RPMI8226 (cell line): ENCODE measurements at regions not wholly inside any gene's neighbourhood (a gene's known extent, or its start where the extent isn't known, plus 50 kb on each side); places are given as distances from the start of the nearest gene placed in this dataset.
"Not testable (repeated sequence)": the region's sequence is repeated elsewhere in the genome, so short reads cannot be mapped to it uniquely, and the experiment has no call there.

Experiments used
- DNase-seq: peaks from one replicate; pipeline ENCODE4 v3.0.0-alpha.2; 2015

DNA sequence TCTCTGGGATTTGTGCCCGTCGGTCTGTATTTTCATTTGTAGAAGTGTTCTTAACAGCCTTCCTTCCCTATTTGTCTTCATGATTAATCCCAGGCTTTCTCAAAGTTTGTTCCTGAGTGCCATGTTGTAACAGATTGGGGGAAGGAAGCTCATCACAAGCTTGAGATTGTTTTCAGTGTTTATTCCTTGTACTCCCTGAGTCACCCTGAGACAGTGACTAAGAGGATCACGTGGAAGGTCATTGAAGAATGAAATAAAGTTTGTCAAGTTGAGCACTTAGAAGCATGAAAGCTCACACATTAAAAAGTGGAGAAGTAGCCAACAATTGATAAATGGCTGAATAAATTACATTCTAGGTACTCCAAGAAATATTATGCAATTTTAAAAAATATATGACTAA is 153.5 kb upstream of the FAM241A start:
- DNase-seq: no peak

DNA sequence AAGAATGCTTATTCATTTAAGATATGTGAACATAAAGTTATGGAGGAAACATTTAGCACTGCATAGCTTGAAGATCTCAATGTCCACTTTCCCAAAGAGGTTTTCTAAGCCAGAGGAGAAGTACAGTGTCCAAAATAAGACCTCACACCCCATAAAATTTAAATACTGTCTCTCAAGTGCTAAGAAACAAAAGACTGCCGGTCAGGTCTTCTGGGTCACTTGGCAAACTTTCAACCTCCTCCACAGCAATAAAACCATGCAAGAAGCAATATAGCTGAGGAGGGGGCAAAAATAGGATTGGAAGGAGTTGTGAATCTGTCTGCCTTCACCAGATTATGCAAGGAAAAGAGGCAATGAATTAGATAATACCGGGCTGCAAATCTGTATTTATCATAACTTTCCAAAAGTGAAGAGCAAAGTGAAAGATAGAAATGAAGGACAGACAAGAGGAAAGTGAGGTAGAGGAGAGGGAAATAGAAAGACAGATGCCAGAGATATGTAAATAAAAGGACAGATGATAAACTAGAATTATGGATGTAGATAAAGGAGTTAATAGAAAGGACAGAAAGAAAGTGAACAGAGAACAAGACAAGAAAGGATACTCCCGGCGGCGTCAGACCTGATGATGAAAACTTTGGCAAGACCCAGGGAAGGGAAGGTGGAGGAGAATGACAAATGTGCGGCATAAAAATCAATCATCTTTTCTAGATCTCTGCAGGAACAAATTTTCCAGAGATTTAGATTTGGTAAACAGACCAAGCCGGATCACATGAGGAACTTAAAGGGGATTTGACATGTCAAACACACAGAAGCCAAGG is 152.7 kb upstream of the FAM241A start:
- no peak for DNase-seq

DNA sequence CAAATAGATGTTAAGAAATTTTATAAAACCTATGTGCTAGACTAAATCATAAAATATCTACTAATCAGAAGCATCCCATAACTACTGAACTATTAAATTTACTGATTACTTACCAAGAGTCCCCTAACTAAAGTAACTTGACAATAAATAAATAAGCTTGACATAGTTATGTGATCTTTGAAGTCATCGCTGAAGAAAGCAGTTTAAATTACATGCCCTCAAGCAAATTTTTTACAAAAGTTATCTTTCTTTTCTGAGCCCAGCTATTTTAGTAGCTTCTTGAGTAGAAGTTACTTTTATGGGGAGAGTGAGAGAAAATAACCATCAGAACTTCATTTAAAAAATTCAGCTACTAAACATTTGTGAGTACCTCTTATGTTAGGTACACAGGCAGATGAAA is 150.9 kb upstream of the FAM241A start:
- DNase-seq: no peak

DNA sequence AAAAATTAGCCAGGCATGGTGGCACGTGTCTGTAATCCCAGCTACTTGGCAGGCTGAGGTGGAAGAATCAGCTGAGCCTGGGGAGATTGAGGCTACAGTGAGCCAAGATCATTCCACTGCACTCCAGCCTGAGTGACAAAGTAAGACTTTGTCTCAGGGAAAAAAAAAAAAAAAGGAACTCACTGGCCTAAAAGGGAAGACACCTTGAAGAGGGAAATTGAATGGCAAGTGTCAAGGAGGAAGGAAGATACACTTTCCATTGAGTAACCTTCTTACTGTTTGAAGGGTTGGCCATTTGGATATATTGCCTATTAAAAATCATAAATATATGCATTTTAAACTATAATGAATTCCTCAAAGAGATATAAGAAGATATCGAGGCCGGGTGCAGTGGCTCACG is 147.5 kb upstream of the FAM241A start:
- DNase-seq: no peak

DNA sequence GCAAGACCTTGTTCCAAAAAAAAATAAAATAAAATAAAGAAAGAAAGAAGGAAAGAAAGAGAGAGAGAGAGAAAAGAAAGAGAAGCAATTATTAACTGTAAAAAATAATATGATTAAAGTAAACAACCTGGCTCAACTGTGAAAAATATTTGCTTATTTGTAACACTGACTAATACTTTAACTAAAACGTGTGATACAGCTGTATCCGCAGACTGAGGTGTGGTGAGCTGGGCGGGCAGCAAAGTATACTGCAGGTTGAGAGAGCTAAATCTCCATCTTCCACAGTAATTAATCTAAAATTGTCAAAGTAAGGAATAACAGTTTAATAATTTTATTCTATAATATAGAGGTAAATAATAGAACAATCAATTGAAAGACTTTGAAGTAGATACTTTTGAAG is 145.5 kb upstream of the FAM241A start:
- DNase-seq: no peak

DNA sequence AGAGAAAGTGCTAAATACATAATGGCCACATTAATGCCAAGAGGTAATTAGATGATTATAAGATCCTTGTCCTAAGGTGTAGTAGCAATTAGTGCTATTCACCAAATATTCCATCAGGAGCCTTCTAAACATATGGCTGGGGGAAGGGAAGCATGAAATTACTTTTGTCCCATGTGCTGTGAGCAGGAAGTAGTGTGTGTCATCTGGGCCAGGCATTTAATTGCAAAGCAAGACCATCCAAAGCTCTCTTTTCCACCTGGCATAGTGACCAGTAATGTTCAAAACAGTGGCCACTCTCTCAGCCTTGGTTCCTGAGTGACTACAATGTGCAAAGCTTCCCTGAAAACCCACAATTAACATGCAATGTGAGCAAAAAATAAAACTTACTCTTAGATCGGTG is 144.2 kb upstream of the FAM241A start:
- no peak for DNase-seq

DNA sequence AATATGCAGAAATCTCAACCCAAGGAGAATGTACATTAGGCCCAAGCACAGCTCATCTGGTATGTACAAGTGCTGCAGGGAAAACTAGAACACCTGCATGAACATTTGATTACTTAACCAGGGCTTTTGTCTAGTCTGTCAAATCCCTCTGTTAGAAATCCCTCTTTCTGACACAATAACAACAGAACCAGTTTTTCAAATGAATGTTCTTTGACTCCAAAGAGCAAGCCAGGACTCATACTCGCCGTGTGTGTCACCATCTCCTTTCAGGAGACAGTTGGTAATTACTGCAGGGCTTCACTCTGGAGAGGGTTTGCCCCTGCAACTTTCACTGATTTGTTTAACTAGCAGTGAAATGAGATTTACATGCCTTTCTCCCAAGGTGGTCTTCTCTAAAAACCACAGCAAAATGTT is 143.0 kb upstream of the FAM241A start:
- DNase-seq: no peak

DNA sequence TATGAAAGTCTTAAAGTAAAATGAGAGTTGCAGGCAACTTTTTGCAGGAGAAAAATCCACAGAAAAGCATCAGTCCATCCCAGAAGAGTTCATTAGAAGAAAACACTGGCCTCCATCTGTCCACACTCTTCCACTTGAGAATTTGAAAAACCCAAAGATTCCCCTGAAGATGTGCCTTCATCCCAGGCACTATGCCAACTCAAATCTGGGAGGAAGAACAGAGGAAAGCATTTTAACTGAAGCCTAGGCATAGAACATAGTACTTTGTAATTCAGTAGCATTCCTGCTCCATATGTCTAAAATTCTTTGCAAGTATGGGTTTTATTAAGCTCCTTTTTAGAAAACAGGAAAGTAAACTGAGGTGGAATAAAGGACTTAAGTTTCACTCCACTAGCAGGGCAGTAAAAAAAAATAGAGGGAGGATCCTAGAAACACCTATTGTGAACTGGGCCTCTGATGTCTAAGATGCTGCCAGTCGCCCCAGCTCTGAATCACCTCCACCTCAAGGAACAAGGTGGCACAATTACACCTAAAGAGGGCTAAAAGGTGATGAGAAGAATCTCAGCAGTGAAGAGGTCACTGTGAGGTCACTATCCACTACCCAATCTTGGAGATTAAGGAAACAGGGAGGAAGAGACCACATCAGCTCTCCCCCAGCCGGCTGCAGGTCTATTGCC is 141.9 kb upstream of the FAM241A start:
- no peak for DNase-seq

DNA sequence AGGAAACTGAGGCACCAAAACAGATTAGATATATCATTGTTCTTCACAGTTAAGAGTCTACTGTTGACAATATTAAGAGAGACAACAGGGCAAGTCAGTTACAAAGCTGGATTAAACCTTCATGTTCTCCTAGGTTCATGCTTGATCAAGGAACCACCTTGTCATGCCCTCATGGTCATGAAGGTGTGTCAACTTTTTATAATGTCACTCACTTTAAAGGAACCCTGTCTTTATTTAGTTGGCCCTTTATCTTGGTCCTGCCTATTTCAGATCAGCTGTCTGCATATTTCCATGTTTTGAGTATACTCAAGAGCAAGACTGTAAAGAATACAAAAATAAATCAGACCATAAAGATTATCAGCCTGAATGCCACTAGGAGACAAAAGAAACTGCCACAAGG is 140.2 kb upstream of the FAM241A start:
- DNase-seq: no peak

DNA sequence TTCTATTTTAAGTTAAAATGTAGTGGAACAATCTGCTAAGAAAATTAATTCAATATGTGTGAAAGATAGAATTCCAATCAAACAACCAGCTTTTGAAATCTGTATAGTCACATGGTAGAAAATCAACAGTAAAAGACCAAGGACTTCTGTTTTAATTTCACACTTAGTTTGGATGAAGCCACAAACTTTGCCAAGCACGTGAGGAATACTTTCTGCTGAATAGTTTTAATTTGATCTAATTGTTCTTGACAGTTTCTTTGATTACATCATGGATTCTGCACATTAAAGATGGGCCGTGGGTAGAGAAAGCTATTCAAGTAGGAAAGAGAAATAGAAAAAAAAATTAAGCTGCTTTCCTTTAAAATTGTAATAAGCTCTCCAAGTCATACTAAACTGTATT is 137.9 kb upstream of the FAM241A start:
- DNase-seq: no peak

DNA sequence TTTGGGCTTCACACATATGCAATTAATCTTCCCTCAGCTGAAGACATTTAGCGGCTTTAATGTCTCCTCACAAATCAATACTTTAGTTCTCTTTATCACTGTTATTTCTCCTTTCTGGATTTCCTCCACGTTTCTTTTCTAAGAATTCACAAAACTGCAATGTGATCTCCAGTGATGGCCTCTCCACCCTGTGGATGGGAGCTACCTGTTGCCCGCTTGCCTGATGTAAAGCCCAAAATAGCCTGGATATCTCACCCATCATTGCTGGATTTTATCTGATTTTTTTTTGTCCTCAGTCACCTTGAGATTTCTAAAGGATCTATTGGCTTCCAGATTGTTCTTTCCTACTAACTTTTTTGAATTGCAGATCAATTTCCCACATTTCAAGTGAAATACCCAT is 129.3 kb upstream of the FAM241A start:
- DNase-seq: no peak

DNA sequence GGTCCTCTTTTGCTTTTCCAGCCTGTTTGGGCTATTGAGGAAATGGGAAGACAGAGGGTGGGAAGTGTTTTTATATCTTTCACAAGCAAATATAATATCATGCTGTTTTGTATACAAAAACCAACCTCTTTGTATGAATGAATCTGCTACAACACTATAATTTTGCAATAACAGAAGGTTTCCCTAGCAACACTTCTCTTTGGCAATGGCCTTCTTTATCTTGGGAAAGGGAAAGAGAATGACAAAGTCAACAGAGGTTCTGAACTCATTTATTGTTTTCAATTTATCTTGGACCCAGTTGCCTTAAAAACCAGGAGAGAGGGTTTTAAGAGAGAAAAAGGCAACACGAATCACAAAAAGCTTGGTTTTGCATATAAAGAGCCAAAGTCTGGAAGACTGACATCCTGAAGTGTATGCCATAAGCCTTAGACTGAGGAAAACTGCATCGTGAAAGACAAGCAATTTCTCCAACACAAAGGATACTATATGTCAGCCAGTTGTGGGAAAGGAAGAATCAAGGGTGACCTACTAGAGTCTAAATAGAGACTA is 121.8 kb upstream of the FAM241A start:
- no peak for DNase-seq

DNA sequence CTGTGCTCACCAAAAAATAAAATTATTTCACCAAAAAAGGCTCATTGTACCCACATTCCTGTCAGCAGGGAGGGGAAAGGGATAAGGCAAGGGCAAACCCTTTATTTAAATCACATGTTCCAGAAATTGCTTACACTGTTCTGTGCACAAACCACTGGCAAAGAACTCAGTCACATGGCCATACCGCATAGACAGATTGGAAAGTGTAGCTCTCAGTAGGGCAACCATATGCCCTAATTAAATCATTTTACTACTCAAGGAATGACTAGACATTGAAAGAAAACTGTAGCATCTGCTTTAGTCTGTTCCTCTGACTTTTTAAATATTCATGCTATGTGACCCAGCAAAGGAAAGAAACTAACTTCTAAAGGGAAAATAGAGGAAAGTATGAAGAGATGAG is 119.2 kb upstream of the FAM241A start:
- DNase-seq: no peak

DNA sequence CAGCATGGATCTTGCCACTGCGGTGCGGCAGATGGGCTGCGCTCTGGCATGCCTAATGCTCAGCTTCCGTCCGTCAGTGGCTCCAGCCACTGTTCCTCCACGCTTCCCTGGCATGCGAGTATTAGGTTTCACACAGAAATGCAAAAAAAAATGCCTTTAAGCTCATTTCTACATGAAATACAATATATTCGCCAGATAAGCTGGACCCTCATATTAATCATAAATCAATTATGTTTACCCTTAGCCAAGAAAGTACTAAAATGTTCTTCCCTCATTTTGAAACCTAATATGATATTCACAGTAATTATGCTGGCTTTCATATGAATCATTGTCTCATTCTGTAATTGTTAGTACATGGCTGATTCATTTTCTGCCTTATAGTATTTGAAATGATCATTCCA is 115.5 kb upstream of the FAM241A start:
- no peak for DNase-seq

DNA sequence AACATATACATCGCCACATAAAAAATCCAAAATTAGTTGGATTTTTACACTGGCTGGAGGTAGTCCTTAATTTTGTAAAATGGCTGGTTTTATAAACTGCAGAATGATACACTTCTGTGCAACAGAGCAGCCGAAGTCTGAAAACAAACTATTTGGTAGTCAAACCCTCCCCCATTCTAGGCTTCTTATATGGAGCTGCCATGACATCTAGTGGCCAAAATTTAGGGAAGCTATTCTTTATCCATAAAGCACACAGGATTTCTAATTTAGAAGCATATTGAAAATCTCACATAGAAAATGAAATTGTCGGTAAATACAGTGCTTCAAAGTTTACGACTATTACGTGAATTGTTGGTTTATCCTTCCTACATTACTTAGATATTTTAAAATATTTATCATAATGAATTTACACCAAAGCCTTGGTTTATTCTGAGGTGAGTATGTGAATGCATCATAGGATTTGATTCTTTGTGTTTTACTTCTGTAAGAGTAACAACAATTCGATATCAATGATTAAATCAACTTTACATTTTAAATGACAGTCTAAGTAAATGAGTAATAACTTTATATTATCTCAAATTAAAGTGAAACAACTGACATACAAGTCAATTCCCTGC is 113.4 kb upstream of the FAM241A start:
- DNase-seq: peak; percentile 50

DNA sequence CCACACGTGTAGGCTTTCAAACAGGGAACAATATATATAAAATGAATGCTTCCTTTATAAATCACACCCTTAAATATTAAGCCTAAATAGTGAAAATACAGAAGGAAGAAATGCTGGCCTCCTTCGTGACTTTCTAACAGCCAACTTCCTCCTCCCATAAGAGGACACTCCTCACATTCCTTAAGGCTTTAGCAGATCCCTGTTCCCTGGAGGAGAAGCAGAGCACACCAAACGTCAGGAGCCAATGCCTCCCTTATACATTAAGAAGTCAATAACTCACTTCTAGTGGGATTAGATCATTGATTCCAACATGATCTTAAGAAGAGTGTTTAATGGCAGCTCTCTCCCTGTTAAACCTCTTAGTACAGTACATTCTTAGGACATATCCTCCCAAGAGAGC is 108.4 kb upstream of the FAM241A start:
- DNase-seq: no peak

DNA sequence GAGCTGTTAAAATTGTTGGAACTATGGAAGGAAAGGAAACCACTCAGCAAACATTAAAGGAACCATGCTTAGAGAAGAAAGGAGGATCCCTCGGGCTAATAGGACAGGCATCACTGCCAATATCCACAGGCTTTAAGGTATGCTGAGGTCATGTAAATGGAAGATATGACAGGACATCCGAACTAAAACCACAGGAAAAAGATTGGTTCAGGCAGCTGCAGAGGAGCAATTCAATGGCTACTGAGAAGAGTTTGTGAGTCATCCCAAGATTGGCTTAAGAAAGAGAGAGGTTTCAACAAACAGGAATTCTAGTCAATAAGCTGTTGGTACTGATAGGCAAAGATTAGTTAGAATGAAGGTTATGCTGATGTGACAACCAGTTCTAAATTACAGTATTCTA is 106.4 kb upstream of the FAM241A start:
- no peak for DNase-seq

DNA sequence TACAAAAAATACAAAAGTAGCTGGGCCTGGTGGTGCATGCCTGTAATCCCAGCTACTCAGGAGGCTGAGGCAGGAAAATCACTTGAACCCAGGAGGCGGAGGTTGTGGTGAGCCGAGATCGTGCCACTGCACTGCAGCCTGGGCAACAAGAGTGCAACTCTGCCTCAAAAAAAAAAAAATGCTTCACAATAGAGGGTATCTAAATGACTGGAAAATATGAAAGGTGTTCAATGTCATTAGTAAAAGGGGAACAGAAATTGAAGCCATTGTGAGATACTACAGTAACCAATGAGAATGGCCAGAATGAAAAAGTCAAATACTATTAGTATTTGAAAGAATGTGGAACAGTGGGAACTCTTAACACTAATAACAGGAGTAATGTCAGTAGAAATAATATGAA is 96.1 kb upstream of the FAM241A start:
- DNase-seq: not testable (repeated sequence)

DNA sequence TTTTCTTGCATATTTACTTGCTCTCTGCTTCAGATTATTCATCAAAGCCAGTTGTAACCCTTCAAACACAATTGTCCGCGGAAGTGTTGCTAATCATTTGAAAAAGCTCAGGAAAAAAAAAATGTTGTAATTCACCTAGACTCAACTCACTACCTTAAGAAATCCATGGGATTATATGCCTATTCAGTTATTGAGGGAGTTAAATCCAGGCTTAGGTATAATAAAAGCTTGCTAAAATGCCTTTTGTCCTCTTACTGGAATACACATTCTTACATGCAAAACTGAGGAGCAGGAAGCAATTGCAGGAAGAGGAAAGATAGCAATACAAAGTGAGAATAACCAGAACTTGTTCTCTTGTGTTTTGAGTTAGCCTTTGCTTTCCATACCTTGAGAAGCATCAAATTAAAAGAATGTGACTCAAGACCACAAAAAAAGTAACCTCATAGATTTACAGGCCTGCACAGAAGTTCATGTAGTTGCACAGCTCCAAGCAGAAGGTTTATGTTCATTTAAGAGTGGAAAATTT is 91.4 kb upstream of the FAM241A start:
- DNase-seq: no peak

DNA sequence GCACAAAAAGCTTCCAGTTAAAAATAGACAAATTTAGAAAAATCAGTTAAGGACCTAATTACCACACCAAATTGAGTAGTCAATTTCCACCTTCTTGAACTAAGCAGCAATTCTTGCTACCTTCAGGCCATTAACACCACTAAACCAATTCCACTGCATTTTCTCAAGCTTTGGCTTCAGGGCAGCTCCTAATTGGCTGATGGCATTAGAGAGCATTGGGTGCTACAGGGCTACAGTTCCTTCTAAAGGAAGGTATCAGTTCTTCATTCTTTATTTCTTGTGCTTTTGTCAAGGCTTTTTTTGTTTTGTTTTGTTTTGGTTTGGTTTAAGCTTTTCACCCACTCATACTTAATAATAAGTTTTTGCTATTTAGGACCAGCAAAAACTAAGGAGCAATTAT is 90.2 kb upstream of the FAM241A start:
- no peak for DNase-seq

DNA sequence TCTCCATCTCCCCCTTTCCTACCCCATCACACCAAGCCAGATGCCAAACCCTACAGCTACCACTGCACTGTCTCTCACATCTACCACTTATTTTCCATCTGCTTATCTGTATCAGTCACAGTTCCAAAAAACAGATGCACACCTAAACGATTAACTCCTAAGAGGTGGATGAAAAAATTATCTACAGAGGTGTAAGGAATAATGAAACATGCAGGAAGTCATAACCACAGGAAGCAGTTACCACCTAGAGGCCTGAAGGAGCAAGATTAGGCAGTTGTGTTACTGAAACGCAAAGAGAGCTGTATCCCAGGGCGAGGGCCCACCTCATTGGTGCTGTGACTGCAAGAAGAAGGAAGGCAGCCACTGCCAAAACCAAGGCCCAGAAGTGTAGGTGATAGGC is 87.8 kb upstream of the FAM241A start:
- DNase-seq: no peak

DNA sequence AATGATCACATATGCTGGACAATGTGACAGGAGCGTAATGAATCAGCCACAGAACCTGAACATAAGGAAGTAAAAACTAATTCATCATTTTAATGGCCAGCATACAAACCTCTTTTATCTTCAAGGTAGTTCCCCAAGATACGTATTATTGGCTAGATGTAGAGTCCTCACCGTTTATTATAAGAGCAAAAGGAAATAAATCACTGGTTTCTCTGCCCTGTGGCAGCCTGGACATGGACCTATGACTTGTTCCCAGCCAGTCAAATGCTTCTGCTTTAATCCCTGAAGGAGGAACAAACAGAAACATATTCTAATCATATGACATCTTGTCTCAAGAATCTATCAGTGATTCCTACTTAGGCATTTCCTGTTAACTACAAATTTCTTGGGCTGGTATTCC is 86.8 kb upstream of the FAM241A start:
- DNase-seq: no peak

DNA sequence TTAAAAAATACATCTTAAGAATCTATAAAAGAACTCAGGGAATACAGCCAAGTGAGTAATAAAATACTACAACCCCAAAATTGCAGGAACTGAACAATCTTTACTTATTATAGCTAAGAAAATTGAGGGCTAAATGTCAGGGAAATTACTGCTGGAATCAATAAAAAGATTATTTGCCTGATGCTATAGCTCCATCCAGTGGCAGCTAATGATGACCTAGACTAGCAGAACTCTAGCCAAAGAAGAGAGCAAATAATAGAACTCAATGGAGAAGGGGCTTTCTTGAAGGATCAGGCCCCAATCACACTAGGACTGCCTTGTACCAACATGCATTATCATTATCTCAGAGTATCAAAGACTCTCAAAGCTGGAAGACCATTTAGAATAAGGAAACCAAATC is 85.0 kb upstream of the FAM241A start:
- peak; percentile 7 for DNase-seq
